GM12892 (cell line): ENCODE measurements at regions not wholly inside any gene's neighbourhood (a gene's known extent, or its start where the extent isn't known, plus 50 kb on each side); places are given as distances from the start of the nearest gene placed in this dataset.

Experiments used
- DNase-seq: peaks from one replicate; pipeline ENCODE4 v3.0.0; 2011; ENCODE audit not compliant: insufficient read length
- FAIRE-seq: peaks from 2 replicates; lab custom pipeline; 2011; peaks lifted over from hg19 to GRCh38; lab: Jason Lieb, UNC
- POLR2A ChIP-seq: IDR thresholded peaks from 2 replicates; pipeline ENCODE4 v1.6.1; 2011; ENCODE audit warnings: low read depth, low read length, control low read depth
- POLR2AphosphoS5 ChIP-seq: IDR thresholded peaks from 2 replicates; pipeline ENCODE4 v1.6.1; 2011; ENCODE audit warnings: low read depth, low read length, control low read depth
- TAF1 ChIP-seq: IDR thresholded peaks from 2 replicates; pipeline ENCODE4 v1.6.1; 2011; ENCODE audit warnings: low read depth, mild to moderate bottlenecking, control low read depth, low read length, borderline replicate concordance

- no peak for TF ChIP-seq POLR2A
- no peak for TF ChIP-seq POLR2AphosphoS5
- TF ChIP-seq TAF1, result no peak
- DNase-seq, result no peak
- FAIRE-seq, result no peak
Measured at GRCh38 chr12:105798256-105798845, 340.4 kb downstream of the NUAK1 start.

DNA sequence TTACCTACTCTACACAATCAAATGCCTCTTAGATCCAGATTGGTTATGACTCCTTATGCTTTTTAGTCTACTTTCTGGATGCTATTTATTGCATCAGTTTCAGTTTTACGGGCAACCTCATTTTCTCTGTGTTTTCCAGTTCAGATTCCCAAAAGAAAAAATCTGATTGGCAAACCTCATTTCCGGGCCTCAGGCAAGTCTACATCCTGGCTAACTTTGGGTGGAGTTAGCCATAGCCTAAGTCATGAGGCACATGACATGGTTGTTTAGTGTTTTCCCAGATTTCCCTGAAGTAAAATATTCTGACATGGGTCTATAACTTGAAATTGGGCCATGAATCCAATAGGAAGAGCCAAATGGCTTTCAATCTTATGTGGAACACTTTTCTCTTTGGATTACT, 339.7 kb downstream of the NUAK1 start:
- TF ChIP-seq POLR2A, result no peak
- TF ChIP-seq TAF1, result no peak
- TF ChIP-seq POLR2AphosphoS5, result no peak
- DNase-seq (no peak), FAIRE-seq (no peak)

GRCh38 chr12:105801351-105801750, 337.4 kb downstream of the NUAK1 start:
- FAIRE-seq (no peak), DNase-seq (no peak)
- TF ChIP-seq TAF1, result no peak
- no peak for TF ChIP-seq POLR2AphosphoS5

DNA sequence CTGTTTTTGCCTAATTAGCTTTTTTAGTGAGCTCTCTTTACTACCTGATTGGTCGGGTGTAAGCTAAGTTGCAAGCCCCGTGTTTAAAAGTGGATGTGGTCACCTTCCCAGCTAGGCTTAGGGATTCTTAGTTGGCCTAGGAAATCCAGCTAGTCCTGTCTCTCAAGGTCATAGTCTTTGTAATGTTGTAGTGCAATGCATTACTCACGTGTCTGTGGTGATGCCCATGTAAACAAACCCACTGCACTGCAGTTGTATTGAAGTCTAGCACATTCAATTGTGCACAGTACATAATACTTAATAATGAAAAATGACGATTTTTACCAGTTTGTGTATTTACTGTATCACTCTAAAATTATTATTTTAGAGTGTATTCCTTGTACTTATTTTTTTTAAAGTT, 335.5 kb downstream of the NUAK1 start:
- TF ChIP-seq POLR2A (no peak), POLR2AphosphoS5 (no peak)
- no peak for DNase-seq
- FAIRE-seq, result no peak

- no peak for TF ChIP-seq POLR2AphosphoS5
- TF ChIP-seq TAF1, result no peak
- TF ChIP-seq POLR2A, result no peak
- FAIRE-seq (no peak), DNase-seq (no peak)
Measured at GRCh38 chr12:105804591-105805265, 334.0 kb downstream of the NUAK1 start.

DNA sequence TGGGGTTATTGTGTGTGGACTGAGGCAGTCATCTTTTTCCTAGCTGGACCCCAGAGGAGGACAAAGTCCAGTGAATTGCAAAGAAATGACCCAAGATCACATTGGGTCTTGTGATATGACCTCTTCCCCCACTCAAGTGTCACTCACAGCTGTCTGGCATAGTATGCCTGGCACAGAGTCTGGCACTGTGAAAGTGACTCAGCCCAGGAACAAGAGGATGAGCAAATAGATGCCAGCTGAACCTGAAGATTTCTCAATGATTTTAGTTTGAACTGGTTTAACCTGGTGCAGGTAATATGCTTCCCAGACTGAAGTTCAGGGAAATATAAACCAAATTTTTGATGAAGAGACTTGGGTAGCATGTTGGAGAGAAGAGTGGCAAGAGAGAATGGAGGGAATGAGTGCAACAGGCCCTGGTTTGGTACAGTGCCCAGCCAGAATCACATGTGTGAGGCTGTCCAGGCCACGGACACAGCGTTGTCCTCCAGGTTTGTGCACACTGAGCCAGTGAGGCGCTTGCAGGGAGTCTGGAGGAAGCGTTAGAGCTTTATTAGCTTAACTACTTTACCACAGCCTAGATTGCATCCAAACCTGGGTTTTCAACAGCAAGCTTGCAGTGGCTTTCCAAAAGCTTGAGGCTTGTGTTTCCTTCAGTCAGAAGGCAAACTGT, 332.9 kb downstream of the NUAK1 start:
- no peak for FAIRE-seq

DNA sequence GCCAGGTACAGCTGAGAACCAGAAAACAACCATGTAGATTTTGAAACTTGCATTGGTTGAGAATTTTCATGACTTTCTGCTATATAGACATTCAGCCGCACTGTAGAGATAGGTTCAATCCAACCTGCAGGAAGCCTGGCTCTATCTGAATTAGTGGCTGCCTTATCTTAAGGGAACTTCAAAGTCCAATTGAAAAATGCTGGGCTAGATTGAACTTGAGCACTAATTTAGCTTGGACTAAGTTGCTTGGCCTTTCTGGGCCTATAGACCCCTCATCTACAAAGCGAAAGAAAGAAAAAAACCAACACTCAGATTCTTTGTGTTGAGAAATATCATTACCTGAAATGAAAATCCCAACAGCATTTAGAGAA, 332.4 kb downstream of the NUAK1 start:
- no peak for TF ChIP-seq TAF1
- no peak for TF ChIP-seq POLR2AphosphoS5
- DNase-seq (no peak), FAIRE-seq (no peak)

More for the DNA sequence above, 332.9 kb downstream of the NUAK1 start:
- no peak for TF ChIP-seq TAF1
- no peak for TF ChIP-seq POLR2AphosphoS5
- TF ChIP-seq POLR2A, result no peak
- DNase-seq, result no peak

GRCh38 chr12:105812366-105812765, 326.4 kb downstream of the NUAK1 start:
- no peak for TF ChIP-seq POLR2A
- no peak for TF ChIP-seq POLR2AphosphoS5
- TF ChIP-seq TAF1, result no peak
- FAIRE-seq (no peak), DNase-seq (no peak)

GRCh38 chr12:105813201-105813600, 325.6 kb downstream of the NUAK1 start:
- FAIRE-seq (no peak), DNase-seq (no peak)
- TF ChIP-seq TAF1 (no peak), POLR2A (no peak), POLR2AphosphoS5 (no peak)

DNA sequence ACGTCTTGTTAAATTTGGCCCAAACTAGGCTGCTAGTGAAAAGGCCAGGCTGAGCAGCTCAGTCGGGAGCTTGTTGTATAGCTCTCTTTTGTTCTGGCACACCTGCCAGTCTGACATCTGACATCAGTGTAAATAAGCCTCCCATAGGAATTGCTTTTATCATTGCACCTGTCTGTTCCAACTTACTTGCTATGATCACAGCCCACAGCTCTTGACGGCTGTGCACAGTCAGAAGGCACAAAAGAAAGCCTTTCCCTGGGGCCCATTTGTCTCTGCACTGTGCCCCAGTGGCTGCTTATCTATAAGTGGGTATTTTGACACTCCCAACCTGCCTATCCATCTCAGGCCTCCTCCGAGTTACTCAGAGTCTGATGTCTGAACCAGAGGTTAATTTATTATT, 324.5 kb downstream of the NUAK1 start:
- FAIRE-seq (no peak), DNase-seq (no peak)
- no peak for TF ChIP-seq POLR2AphosphoS5
- no peak for TF ChIP-seq TAF1
- no peak for TF ChIP-seq POLR2A

DNA sequence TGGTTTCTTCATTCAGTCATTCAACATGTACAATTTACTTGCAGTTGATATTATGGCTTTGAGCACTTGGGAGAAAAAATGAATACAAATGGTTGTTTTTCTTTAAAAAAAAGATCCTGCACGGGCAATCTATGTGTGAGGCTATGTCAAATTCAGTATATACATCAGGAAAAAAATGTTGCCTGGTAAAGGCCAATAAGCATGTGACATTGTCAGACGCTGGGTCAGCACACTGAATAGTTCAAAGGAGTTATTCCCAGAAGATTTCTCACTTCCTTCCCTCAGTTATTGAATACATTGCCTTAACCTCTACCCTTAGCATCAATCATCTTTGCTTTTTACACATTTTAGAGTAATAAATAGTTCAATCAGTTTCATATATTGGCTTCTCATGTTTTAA, 319.2 kb downstream of the NUAK1 start:
- no peak for FAIRE-seq
- no peak for DNase-seq
- no peak for TF ChIP-seq POLR2AphosphoS5
- no peak for TF ChIP-seq POLR2A
- no peak for TF ChIP-seq TAF1

GRCh38 chr12:105820429-105821125, 318.2 kb downstream of the NUAK1 start:
- no peak for FAIRE-seq
- TF ChIP-seq POLR2A (no peak), TAF1 (no peak), POLR2AphosphoS5 (no peak)
- DNase-seq, result no peak
